Neural progenitor cell (in vitro differentiated cells): ENCODE measurements at regions not wholly inside any gene's neighbourhood (a gene's known extent, or its start where the extent isn't known, plus 50 kb on each side); places are given as distances from the start of the nearest gene placed in this dataset.

ENCODE experiments used
- CTCF ChIP-seq: fragments of 200-600 bp; sonication (generic); IDR thresholded peaks from 2 replicates; pipeline ENCODE4 v1.5.1; 2017; ENCODE audit warnings: antibody characterized with exemption, mild to moderate bottlenecking
- EZH2 ChIP-seq: fragments of 200-600 bp; sonication (generic); IDR thresholded peaks from 2 replicates; pipeline ENCODE4 v1.6.1; 2017; ENCODE audit warnings: antibody characterized with exemption, mild to moderate bottlenecking, moderate library complexity

- TF ChIP-seq CTCF (no peak), EZH2 (no peak)
Observed at GRCh38 chr12:17778242-17778641, 311.8 kb downstream of the RERGL start.
